Vagina (tissue), 2 donors: ENCODE measurements at regions not wholly inside any gene's neighbourhood (a gene's known extent, or its start where the extent isn't known, plus 50 kb on each side); places are given as distances from the start of the nearest gene placed in this dataset.

Experiments
- DNase-seq, 2 donors: peaks; one replicate each; pipeline ENCODE4 v3.0.0-alpha.2; 2017; ENCODE audit errors: extremely low spot score in 2 of 2
- H3K27ac ChIP-seq: fragments of 200-600 bp; sonication (generic); one replicate; pipeline ENCODE4 v1.5.1; 2019
- H3K27me3 ChIP-seq: fragments of 200-600 bp; sonication (generic); one replicate; pipeline ENCODE4 v1.5.1; 2019
- H3K36me3 ChIP-seq, 2 donors: fragments of 200-600 bp; sonication (generic); one replicate each; pipeline ENCODE4 v1.5.1; 2017 to 2019
- H3K4me1 ChIP-seq: fragments of 200-600 bp; sonication (generic); one replicate; pipeline ENCODE4 v1.5.1; 2019
- H3K4me3 ChIP-seq, 2 donors: fragments of 200-600 bp; sonication (generic); 1 replicate in 1 of 2; 2 replicates in 1 of 2; pipeline ENCODE4 v1.5.1; 2016 to 2019
- H3K9me3 ChIP-seq: fragments of 200-600 bp; sonication (generic); one replicate; pipeline ENCODE4 v1.5.1; 2019
- POLR2A ChIP-seq, 2 donors: fragments of 450-650 bp; IDR thresholded peaks; one replicate each; pipeline ENCODE4 v1.6.1; 2017; ENCODE audit warnings: antibody characterized with exemption in 2 of 2, mild to moderate bottlenecking in 2 of 2, moderate library complexity in 2 of 2
- POLR2AphosphoS5 ChIP-seq, 2 donors: sonication (generic); formaldehyde crosslinking; IDR thresholded peaks; one replicate each; pipeline ENCODE4 v1.9.0; 2017; ENCODE audit warnings: antibody characterized with exemption in 2 of 2, mild to moderate bottlenecking in 2 of 2, low read depth in 1 of 2; ENCODE audit not compliant: insufficient read depth in 1 of 2
- intact Hi-C: fragments of 100-400 bp; cut with DNase I; formaldehyde crosslinking; loops from one replicate; pipeline ENCODE4 v1.15.1; 2023
- TF ChIP-seq, protein P1 (sequence below), 3 experiments: fragments of 450-650 bp in 2 of 3; fragments of 200-600 bp in 1 of 3; sonication (generic) in 1 of 3; IDR thresholded peaks; one replicate each; pipeline ENCODE4 v1.5.1; 2017 to 2019; ENCODE audit warnings: antibody characterized with exemption in 3 of 3, mild to moderate bottlenecking in 2 of 3, moderate library complexity in 2 of 3

DNA sequence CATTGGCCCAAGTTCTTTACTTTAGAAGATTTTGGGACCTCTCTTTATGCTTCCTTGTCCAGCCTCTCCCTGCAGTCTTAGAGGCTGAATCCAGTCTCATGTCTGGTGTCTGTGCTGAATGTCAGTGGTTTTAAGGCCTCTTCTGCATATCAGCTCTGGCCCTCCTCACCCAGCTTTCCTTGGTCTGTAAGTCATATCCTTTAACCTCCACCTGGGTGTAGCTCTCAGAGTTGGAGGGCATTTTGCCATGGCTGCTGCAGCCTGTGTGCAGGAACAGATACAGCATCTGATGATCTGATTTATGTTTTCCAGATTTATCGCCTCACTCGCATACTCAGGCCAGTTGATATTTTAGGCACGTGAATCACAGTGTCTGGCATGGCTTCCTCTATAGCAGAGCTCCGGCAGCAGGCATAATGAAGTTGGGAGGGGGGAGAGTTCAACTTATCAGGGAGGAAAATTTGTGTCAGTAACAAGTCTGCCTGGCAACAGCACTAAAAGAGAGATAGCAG lies 335.0 kb downstream of the PCNX1 start:
- no peak overlapping the region for H3K4me3 ChIP-seq
- intact Hi-C loops = no loop called here
- H3K27ac ChIP-seq = no peak overlapping the region
- H3K4me1 ChIP-seq = no peaks in the 10 kb centered on the region
- H3K36me3 ChIP-seq = no peaks in the 10 kb centered on the region
- no peak for DNase-seq
- TF ChIP-seq POLR2A (IDR thresholded peaks at IDR 0.05) = no peak
- TF ChIP-seq, protein P1, sequence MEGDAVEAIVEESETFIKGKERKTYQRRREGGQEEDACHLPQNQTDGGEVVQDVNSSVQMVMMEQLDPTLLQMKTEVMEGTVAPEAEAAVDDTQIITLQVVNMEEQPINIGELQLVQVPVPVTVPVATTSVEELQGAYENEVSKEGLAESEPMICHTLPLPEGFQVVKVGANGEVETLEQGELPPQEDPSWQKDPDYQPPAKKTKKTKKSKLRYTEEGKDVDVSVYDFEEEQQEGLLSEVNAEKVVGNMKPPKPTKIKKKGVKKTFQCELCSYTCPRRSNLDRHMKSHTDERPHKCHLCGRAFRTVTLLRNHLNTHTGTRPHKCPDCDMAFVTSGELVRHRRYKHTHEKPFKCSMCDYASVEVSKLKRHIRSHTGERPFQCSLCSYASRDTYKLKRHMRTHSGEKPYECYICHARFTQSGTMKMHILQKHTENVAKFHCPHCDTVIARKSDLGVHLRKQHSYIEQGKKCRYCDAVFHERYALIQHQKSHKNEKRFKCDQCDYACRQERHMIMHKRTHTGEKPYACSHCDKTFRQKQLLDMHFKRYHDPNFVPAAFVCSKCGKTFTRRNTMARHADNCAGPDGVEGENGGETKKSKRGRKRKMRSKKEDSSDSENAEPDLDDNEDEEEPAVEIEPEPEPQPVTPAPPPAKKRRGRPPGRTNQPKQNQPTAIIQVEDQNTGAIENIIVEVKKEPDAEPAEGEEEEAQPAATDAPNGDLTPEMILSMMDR (IDR thresholded peaks at IDR 0.05) = no peak
- TF ChIP-seq POLR2AphosphoS5 (IDR thresholded peaks at IDR 0.05; ENCODE audit: insufficient read depth in 1 of 2, low read depth in 1 of 2) = no peak
- H3K27me3 ChIP-seq = no peaks in the 10 kb centered on the region
- H3K9me3 ChIP-seq = no peaks in the 10 kb centered on the region

DNA sequence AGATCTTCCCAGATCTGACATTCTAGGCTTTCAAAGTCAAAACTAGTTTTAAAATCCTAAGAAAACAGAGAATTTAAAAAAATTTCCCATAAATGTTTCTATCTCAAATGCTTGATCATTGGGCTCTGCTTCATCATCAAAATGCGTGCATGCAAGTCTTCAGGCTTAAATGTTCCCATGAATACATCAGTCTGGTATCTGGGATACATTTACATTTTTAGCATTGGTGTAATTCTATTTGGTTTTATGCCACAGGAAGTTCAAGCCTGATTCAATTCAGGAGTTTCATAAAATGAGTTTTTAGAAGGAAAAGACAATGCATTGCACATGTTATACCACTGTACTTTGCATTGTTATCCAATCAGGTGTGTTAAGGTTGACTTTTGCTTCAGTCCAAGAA lies 336.4 kb downstream of the PCNX1 start:
- no peak for DNase-seq
- TF ChIP-seq POLR2AphosphoS5 (IDR thresholded peaks at IDR 0.05; ENCODE audit: insufficient read depth in 1 of 2, low read depth in 1 of 2) = no peak
- no peak for TF ChIP-seq POLR2A (IDR thresholded peaks at IDR 0.05)
- TF ChIP-seq, protein P1 (IDR thresholded peaks at IDR 0.05) = no peak
- Histone ChIP-seq H3K4me3 (no peak overlapping the region), H3K36me3 (no peaks in the 10 kb centered on the region), H3K9me3 (no peaks in the 10 kb centered on the region), H3K27ac (no peak overlapping the region), H3K27me3 (no peaks in the 10 kb centered on the region), H3K4me1 (no peaks in the 10 kb centered on the region)
- intact Hi-C loops = no loop called here

DNA sequence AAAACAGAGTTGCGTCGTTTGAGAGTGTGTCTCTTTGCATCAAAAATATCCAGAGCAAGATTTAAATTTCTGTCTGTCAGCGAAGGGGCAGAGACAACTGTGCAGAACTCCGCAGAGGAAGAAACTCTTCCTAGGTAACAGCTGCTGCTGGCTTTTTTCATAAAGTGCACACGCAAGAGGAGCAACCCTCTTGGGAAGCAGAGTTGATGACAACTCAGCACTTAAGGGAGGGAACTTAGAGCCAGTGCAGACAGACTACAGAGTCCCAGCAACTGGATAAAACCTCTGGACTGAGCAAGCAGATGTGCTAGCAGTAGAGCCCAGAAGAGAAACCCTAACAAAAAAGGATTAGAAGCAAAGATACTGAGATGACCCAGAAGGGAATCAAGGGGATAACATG lies 337.1 kb downstream of the PCNX1 start:
- DNase-seq = no peak
- H3K4me3 ChIP-seq = no peak overlapping the region
- H3K36me3 ChIP-seq = no peaks in the 10 kb centered on the region
- no peaks in the 10 kb centered on the region for H3K27me3 ChIP-seq
- H3K4me1 ChIP-seq = no peaks in the 10 kb centered on the region
- intact Hi-C loops = no loop called here
- H3K9me3 ChIP-seq = no peaks in the 10 kb centered on the region
- TF ChIP-seq, protein P1 (IDR thresholded peaks at IDR 0.05) = no peak
- TF ChIP-seq POLR2A (IDR thresholded peaks at IDR 0.05) (no peak), POLR2AphosphoS5 (IDR thresholded peaks at IDR 0.05; ENCODE audit: insufficient read depth in 1 of 2, low read depth in 1 of 2) (no peak)
- no peak overlapping the region for H3K27ac ChIP-seq

DNA sequence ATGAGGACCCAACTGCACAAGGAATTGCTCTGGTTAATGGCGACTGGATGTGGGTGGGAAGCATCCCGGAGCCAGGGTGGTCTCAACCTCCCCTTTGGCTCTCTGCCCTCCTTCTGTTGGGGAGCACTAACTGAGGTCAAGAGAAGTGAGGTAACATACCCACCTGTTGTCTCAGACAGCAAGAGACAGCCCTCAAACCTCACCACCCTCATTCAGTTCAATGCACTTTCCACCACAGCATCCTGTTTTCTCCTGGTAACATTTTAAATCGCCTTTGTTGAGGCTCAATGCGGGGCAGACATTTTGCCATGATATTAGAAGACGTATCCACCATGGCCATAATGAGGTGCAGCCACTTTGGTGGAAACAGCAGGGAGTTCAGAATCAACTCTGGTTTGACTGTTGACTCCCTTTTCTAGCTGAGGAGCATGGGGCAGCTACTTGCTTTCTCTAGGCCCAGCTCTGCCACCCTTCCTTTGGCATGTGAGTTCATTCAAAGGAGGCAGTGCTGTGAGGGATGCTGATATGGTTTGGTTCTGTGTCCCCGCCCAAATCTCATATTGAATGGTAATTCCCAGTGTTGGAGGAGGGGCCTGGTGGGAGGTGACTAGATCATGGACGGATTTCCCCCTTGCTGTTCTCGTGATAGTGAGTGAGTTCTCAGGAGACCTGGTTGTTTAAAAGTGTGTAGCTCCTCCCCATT lies 338.6 kb downstream of the PCNX1 start:
- H3K4me3 ChIP-seq = no peak overlapping the region
- intact Hi-C loops = no loop called here
- no peak overlapping the region for H3K27ac ChIP-seq
- H3K4me1 ChIP-seq = no peaks in the 10 kb centered on the region
- no peak for DNase-seq
- H3K27me3 ChIP-seq = no peaks in the 10 kb centered on the region
- H3K36me3 ChIP-seq = no peaks in the 10 kb centered on the region
- no peaks in the 10 kb centered on the region for H3K9me3 ChIP-seq
- TF ChIP-seq POLR2AphosphoS5 (IDR thresholded peaks at IDR 0.05; ENCODE audit: insufficient read depth in 1 of 2, low read depth in 1 of 2) (no peak), POLR2A (IDR thresholded peaks at IDR 0.05) (no peak)
- TF ChIP-seq, protein P1 (IDR thresholded peaks at IDR 0.05) = no peak

DNA sequence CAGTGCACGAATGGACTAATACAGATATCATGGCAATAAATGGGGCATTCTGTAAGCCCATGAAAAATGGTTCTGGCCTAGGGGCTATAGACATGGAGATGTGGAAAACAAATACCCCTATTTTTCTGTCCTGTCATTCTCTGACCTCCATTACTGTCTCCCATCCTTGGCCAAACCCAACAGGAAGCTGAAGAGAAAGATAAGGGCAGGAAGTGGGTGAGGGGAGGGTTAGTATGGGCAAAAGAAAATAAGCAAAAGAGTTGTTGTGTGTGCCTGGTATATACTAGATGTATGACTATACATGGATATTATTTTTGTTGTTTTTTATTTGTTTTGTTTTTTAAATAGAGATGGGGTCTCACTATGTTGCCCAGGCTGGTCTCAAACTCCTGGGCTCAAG lies 339.3 kb downstream of the PCNX1 start:
- Histone ChIP-seq H3K36me3 (no peaks in the 10 kb centered on the region), H3K4me1 (no peaks in the 10 kb centered on the region), H3K27ac (no peak overlapping the region), H3K9me3 (no peaks in the 10 kb centered on the region), H3K4me3 (no peak overlapping the region), H3K27me3 (no peaks in the 10 kb centered on the region)
- TF ChIP-seq, protein P1 (IDR thresholded peaks at IDR 0.05) = no peak
- no peak for TF ChIP-seq POLR2AphosphoS5 (IDR thresholded peaks at IDR 0.05; ENCODE audit: insufficient read depth in 1 of 2, low read depth in 1 of 2)
- TF ChIP-seq POLR2A (IDR thresholded peaks at IDR 0.05) = no peak
- DNase-seq = no peak
- intact Hi-C loops = no loop called here
